Large intestine (tissue), 3 donors: ENCODE measurements at regions not wholly inside any gene's neighbourhood (a gene's known extent, or its start where the extent isn't known, plus 50 kb on each side); places are given as distances from the start of the nearest gene placed in this dataset.

ENCODE experiments used
- DNase-seq, 2 donors: peaks; one replicate each; pipeline versions ENCODE4 v3.0.0 to v3.0.0-alpha.2; 2013
- H3K27ac ChIP-seq: one replicate; pipeline ENCODE4 v1.5.1; 2013; ENCODE audit warnings: low read length
- H3K27me3 ChIP-seq: 2 replicates; pipeline ENCODE4 v1.6.1; 2013; ENCODE audit warnings: low read length; ENCODE audit not compliant: control insufficient read depth, insufficient read depth
- H3K36me3 ChIP-seq: 2 replicates; pipeline ENCODE4 v1.6.1; 2013; ENCODE audit warnings: low read length; ENCODE audit not compliant: control insufficient read depth, insufficient read depth
- H3K4me1 ChIP-seq: one replicate; pipeline ENCODE4 v1.6.1; 2013; ENCODE audit warnings: low read length; ENCODE audit not compliant: control insufficient read depth, insufficient read depth
- H3K4me3 ChIP-seq: one replicate; pipeline ENCODE4 v1.5.1; 2013; ENCODE audit warnings: low read length
- H3K9me3 ChIP-seq: one replicate; pipeline ENCODE4 v1.6.1; 2013; ENCODE audit warnings: mild to moderate bottlenecking, low read depth, low read length, moderate library complexity; ENCODE audit not compliant: control insufficient read depth
- WGBS: methylation state at CpG from one replicate; pipeline ENCODE4 v1.1.5; 2013; ENCODE audit warnings: low lambda C conversion rate; ENCODE audit not compliant: insufficient coverage; 5-methylcytosine and 5-hydroxymethylcytosine counted together

DNA sequence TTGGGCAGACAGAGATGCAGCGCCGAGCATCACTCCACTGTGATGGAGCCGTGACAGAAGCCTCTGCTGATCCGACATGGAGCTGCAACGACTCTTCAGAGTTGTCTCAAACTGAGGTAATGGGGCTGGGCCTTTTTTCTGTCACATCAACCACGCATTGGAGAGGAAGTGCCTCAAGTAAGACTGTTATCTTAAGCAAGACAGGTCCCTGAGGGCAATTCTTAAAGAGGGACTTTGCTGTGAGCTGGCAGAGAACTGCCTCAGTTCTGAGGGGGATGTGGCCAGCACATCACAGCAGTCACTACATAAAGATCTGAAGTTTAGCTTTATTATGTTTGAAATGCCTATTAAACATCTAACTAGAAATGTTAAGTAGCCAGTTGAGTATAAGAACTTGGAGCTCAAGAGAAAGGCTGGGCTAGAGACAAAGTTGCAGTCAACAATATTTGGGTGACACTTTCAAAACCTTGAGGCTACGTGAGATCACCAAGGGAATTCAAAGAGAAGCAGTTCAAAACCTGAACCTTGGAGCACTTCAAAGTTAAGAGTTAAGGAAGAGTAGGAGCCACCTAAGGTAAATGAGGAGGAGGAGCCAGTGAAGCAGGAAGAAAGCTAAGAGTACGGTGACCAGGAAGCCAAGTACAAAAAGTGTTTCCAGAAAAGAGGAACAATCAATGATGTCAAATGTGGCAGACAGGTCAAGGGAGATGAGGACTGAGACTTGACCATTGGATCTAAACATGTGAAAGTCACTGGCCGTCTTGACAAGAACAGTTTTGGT, 54.2 kb upstream of the BCL9 start:
- Histone ChIP-seq H3K4me3 (no peak overlapping the region), H3K4me1 (no peaks in the 10 kb centered on the region), H3K9me3 (no peaks in the 10 kb centered on the region), H3K36me3 (no peaks in the 10 kb centered on the region), H3K27me3 (no peaks in the 10 kb centered on the region), H3K27ac (no peak overlapping the region)
- no peak for DNase-seq
- 66% methylated on average over 2 of the region's 9 CpGs for WGBS

DNA sequence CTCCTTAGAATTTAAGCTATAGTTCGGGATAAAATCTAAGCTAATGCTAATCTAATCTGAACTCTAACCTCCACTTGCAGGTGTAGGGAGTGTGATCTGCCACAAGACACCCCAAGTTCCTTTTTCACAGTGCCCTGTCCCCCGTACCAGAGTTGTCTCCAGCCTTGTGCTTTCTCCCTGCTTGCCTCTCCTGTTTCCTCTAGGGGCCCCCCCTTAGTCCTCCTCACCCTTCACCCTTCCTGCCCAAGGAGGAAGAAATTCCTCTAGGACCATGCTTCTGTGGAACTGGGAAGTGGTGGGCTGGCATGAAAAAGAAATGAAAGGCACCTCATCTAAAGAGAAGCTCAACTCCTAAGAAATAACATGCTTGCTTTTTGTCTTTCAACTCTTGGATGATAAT, 50.2 kb upstream of the BCL9 start:
- no peak for DNase-seq
- Histone ChIP-seq H3K4me1 (no peaks in the 10 kb centered on the region), H3K36me3 (no peaks in the 10 kb centered on the region), H3K27ac (no peak overlapping the region), H3K9me3 (no peaks in the 10 kb centered on the region), H3K27me3 (no peaks in the 10 kb centered on the region), H3K4me3 (no peak overlapping the region)
- WGBS: no CpG with 5 or more reads among the region's 2 CpGs
